Esophagus squamous epithelium (tissue), 4 donors: ENCODE measurements at regions not wholly inside any gene's neighbourhood (a gene's known extent, or its start where the extent isn't known, plus 50 kb on each side); places are given as distances from the start of the nearest gene placed in this dataset.

Source experiments
- CTCF ChIP-seq, 6 experiments: fragments of 450-650 bp in 4 of 6; fragments of 200-600 bp in 2 of 6; sonication (generic) in 2 of 6; IDR thresholded peaks; one replicate each; pipeline ENCODE4 v1.5.1; 2016 to 2019; ENCODE audit warnings: antibody characterized with exemption in 6 of 6, mild to moderate bottlenecking in 4 of 6, moderate library complexity in 4 of 6
- POLR2A ChIP-seq, 4 donors: fragments of 450-650 bp; IDR thresholded peaks; one replicate each; pipeline ENCODE4 v1.6.1; 2017; ENCODE audit warnings: antibody characterized with exemption in 4 of 4, mild to moderate bottlenecking in 4 of 4, moderate library complexity in 3 of 4

DNA sequence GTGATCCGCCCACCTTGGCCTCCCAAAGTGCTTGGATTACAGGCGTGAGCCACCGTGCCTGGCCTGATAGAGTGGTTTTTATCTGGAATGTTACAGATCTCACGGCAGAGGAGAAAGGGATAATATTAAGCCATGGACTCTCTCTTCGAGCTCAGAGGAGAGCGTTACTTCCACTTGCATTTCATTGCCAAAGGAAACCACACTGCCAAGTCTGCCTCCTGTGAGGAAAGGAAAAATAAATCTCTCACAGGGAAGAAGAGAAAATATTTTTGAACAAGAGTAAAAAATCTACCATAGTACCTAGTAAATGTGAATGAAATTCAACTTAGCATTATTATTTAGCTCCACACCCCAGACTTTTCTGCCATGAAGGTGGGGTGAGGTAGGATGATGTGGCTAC lies 319.2 kb upstream of the PRICKLE1 start:
- TF ChIP-seq CTCF (IDR thresholded peaks at IDR 0.05) = no peak
- TF ChIP-seq POLR2A (IDR thresholded peaks at IDR 0.05) = no peak
